KMS-11 (cell line): ENCODE measurements at regions not wholly inside any gene's neighbourhood (a gene's known extent, or its start where the extent isn't known, plus 50 kb on each side); places are given as distances from the start of the nearest gene placed in this dataset.

Experiments used
- H2AFZ ChIP-seq: fragments of 200-600 bp; sonication (generic); 2 replicates; pipeline ENCODE4 v1.6.1; 2016; ENCODE audit warnings: antibody characterized with exemption, mixed run types, low read depth
- H3K27ac ChIP-seq: fragments of 200-600 bp; sonication (generic); 2 replicates; pipeline ENCODE4 v1.6.1; 2016; ENCODE audit warnings: mild to moderate bottlenecking, mixed run types
- H3K27me3 ChIP-seq: fragments of 200-600 bp; sonication (generic); 2 replicates; pipeline ENCODE4 v1.6.1; 2017; ENCODE audit warnings: mild to moderate bottlenecking, low read depth, mixed run types, moderate library complexity; ENCODE audit not compliant: insufficient read depth
- H3K36me3 ChIP-seq: fragments of 200-600 bp; sonication (generic); 2 replicates; pipeline ENCODE4 v1.6.1; 2017; ENCODE audit warnings: mild to moderate bottlenecking, mixed run types; ENCODE audit not compliant: insufficient read depth
- H3K4me1 ChIP-seq: fragments of 200-600 bp; sonication (generic); 2 replicates; pipeline ENCODE4 v1.6.1; 2016; ENCODE audit warnings: mild to moderate bottlenecking, low read depth, mixed run types; ENCODE audit not compliant: poor library complexity, severe bottlenecking
- H3K4me2 ChIP-seq: fragments of 200-600 bp; sonication (generic); 2 replicates; pipeline ENCODE4 v1.7.0; 2016; ENCODE audit warnings: mild to moderate bottlenecking, mixed run types
- H3K4me3 ChIP-seq: fragments of 200-600 bp; sonication (generic); IDR thresholded peaks from 2 replicates; pipeline ENCODE4 v1.6.1; 2017; ENCODE audit warnings: low read depth, low read length, mixed read lengths; ENCODE audit not compliant: insufficient read depth
- H3K79me2 ChIP-seq: fragments of 200-600 bp; sonication (generic); 2 replicates; pipeline ENCODE4 v1.6.1; 2016; ENCODE audit warnings: low read depth, mixed run types; ENCODE audit not compliant: insufficient read depth
- H3K9ac ChIP-seq: fragments of 200-600 bp; sonication (generic); 2 replicates; pipeline ENCODE4 v1.6.1; 2016; ENCODE audit warnings: mild to moderate bottlenecking, mixed run types
- H4K20me1 ChIP-seq: fragments of 200-600 bp; sonication (generic); 2 replicates; pipeline ENCODE4 v1.6.1; 2016; ENCODE audit warnings: mild to moderate bottlenecking, mixed run types; ENCODE audit not compliant: insufficient read depth
- CTCF ChIP-seq: fragments of 200-600 bp; sonication (generic); conservative IDR thresholded peaks from 2 replicates; pipeline ENCODE4 v1.6.1; 2017; ENCODE audit warnings: low read depth, mild to moderate bottlenecking, antibody characterized with exemption, low read length, moderate library complexity, mixed read lengths

DNA sequence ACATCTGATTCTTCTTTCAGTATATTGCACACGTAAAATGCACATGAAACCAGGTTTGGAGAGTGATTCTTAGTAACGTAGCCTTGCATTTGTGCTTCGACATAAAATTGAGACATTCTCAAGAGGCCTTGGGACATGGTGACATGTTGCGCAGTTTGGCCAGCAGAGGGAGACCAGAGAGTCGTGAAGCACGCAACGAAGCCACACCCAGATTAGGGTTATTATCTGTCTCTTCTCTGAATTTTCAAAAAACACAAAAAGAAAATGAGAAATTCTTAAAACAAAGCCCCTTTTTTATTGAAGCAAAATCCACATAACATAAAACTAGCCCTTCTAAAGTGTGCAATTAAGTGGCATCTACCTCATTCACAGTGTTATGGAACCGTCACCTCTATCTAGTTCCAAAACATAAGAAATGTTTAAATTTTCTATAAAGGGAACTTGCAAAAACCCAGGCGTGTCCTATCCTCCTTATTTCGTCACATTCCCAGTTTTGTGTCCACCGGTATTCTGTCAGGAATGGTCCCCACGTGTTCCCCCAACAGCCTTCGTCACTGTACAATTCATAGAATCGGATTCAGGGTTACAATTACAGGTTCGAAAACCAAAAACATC lies 108.8 kb upstream of the ATF7IP start:
- H3K79me2 ChIP-seq, result no peaks in the 10 kb centered on the region
- peaks cover 29% of the 10 kb centered on the region for H3K4me1 ChIP-seq
- peak; percentile 38; the same call in 1 of the 2 replicates for TF ChIP-seq CTCF
- no peaks in the 10 kb centered on the region for H3K27me3 ChIP-seq
- peak overlapping the region; percentile 65; the same call in 1 of the 2 replicates for H3K9ac ChIP-seq
- no peaks in the 10 kb centered on the region for H4K20me1 ChIP-seq
- peak overlapping the region; percentile 91 for H3K27ac ChIP-seq
- H3K4me3 ChIP-seq, result no peak overlapping the region
- peak overlapping the region; percentile 27 for H3K4me2 ChIP-seq
- no peaks in the 10 kb centered on the region for H3K36me3 ChIP-seq
- H2AFZ ChIP-seq, result peak overlapping the region; percentile 51

DNA sequence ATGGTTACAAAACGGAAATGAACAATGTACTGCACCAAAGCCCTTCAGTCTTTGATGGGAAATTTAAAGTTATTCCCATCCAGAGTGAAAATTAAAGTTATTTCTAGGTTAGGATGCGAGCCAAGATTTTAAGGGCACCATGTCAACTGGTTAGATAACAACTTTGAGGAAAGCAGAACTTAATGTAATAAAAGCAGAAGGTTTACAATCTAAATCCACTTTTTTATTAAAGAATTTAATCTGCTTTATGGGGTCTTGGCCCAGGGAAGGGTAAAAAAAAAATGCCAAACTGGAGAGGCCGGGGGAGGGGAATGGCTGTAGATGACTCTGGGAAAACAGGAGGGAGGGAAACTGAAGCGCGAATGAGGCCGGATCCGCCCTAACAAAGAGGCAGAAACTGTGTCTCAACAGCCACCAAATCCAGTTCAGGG lies 108.2 kb upstream of the ATF7IP start:
- peak overlapping the region; percentile 65; the same call in 1 of the 2 replicates for H3K9ac ChIP-seq
- peak overlapping the region; percentile 27 for H3K4me2 ChIP-seq
- peak overlapping the region; percentile 91 for H3K27ac ChIP-seq
- peaks cover 29% of the 10 kb centered on the region for H3K4me1 ChIP-seq
- peak overlapping the region; percentile 51 for H2AFZ ChIP-seq
- no peaks in the 10 kb centered on the region for H3K36me3 ChIP-seq
- H4K20me1 ChIP-seq, result no peaks in the 10 kb centered on the region
- H3K79me2 ChIP-seq, result no peaks in the 10 kb centered on the region
- no peak overlapping the region for H3K4me3 ChIP-seq
- TF ChIP-seq CTCF, result no peak
- H3K27me3 ChIP-seq, result no peaks in the 10 kb centered on the region

- Histone ChIP-seq H3K9ac (peak overlapping the region; percentile 65; the same call in 1 of the 2 replicates), H2AFZ (peak overlapping the region; percentile 51), H3K4me2 (peak overlapping the region; percentile 27), H3K36me3 (no peaks in the 10 kb centered on the region), H4K20me1 (no peaks in the 10 kb centered on the region), H3K4me3 (no peak overlapping the region), H3K27me3 (no peaks in the 10 kb centered on the region), H3K4me1 (peaks cover 26% of the 10 kb centered on the region), H3K27ac (peak overlapping the region; percentile 91), H3K79me2 (no peaks in the 10 kb centered on the region)
- TF ChIP-seq CTCF, result no peak
Observed at GRCh38 chr12:14257734-14258574, 107.5 kb upstream of the ATF7IP start.

- no peak overlapping the region for H3K4me3 ChIP-seq
- TF ChIP-seq CTCF, result no peak
- H3K36me3 ChIP-seq, result no peaks in the 10 kb centered on the region
- peak overlapping the region; percentile 65; the same call in 1 of the 2 replicates for H3K9ac ChIP-seq
- H3K4me1 ChIP-seq, result peaks cover 26% of the 10 kb centered on the region
- H3K4me2 ChIP-seq, result peak overlapping the region; percentile 27
- H3K27me3 ChIP-seq, result no peaks in the 10 kb centered on the region
- no peaks in the 10 kb centered on the region for H4K20me1 ChIP-seq
- peak overlapping the region; percentile 51 for H2AFZ ChIP-seq
- H3K79me2 ChIP-seq, result no peaks in the 10 kb centered on the region
- peak overlapping the region; percentile 91 for H3K27ac ChIP-seq
Observed at GRCh38 chr12:14258575-14258940, 106.9 kb upstream of the ATF7IP start.
